NCI-H1694 treated with DMSO at 0.1 percent for 48 hours (cell line): ENCODE measurements at regions not wholly inside any gene's neighbourhood (a gene's known extent, or its start where the extent isn't known, plus 50 kb on each side); places are given as distances from the start of the nearest gene placed in this dataset.
A peak's percentile ranks its signal among the peaks of the same experiment; 100 is the strongest.

Source experiments
- DNase-seq: peaks from one replicate; lab custom pipeline; 2025; lab: John Stamatoyannopoulos, UW

GRCh38 chr13:99642006-99642405, 140.7 kb downstream of the TM9SF2 start:
- DNase-seq = no peak

GRCh38 chr13:99640260-99640659, 139.0 kb downstream of the TM9SF2 start:
- no peak for DNase-seq

GRCh38 chr13:99639126-99639525, 137.9 kb downstream of the TM9SF2 start:
- DNase-seq = no peak

GRCh38 chr13:99636728-99637353, 135.6 kb downstream of the TM9SF2 start:
- no peak for DNase-seq

- no peak for DNase-seq
Measured at GRCh38 chr13:99636306-99636705, 135.0 kb downstream of the TM9SF2 start.

- no peak for DNase-seq
Measured at GRCh38 chr13:99634672-99635071, 133.4 kb downstream of the TM9SF2 start.

GRCh38 chr13:99630269-99630898, 129.1 kb downstream of the TM9SF2 start:
- DNase-seq = no peak

- DNase-seq = no peak
Measured at GRCh38 chr13:99629641-99630040, 128.4 kb downstream of the TM9SF2 start.

- no peak for DNase-seq
Measured at GRCh38 chr13:99628442-99628841, 127.2 kb downstream of the TM9SF2 start.

GRCh38 chr13:99626461-99627082, 125.3 kb downstream of the TM9SF2 start:
- DNase-seq = no peak

GRCh38 chr13:99624936-99625540, 123.8 kb downstream of the TM9SF2 start:
- DNase-seq = no peak

- DNase-seq = no peak
Measured at GRCh38 chr13:99620806-99621205, 119.5 kb downstream of the TM9SF2 start.

- no peak for DNase-seq
Measured at GRCh38 chr13:99619207-99619606, 117.9 kb downstream of the TM9SF2 start.

GRCh38 chr13:99617474-99618255, 116.4 kb downstream of the TM9SF2 start:
- DNase-seq = peak; percentile 63

GRCh38 chr13:99614465-99614885, 113.2 kb downstream of the TM9SF2 start:
- no peak for DNase-seq
